ENCODE measurements at regions not wholly inside any gene's neighbourhood (a gene's known extent, or its start where the extent isn't known, plus 50 kb on each side); places are given as distances from the start of the nearest gene placed in this dataset.

DNA sequence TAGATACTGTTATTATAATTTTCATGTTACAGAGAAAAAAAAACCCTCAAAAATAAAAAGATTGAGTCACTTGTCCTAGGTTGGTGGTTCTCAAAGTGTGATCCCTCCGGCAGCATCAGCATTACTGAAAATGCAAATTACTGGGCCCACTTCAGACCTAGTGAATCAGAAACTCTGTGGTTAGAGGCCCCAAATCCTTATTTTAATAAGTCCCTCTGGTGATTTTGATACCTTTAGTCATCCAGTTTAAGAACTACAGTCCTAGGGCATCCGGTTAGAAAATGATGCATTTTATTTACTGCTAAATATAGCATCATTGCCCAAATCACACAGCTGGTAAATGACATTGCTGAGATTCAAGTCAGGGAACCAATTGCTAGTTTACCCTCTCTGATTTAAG, 203.7 kb upstream of the RUNX1 start:
- 64 to 80% (median 72%) methylated on average over 2 of the region's 2 CpGs for WGBS, 5 donors
- Histone ChIP-seq H3K27ac (no peak overlapping the region), H3K9me3 (peaks cover 0 to 14% (median 11%) of the 10 kb centered on the region in 8 donors), H3K4me1 (no peaks in the 10 kb centered on the region), H3K27me3 (replicated peaks in 1 of 7) (no peaks in the 10 kb centered on the region), H3K4me3 (no peak overlapping the region), H3K36me3 (no peaks in the 10 kb centered on the region)
- DNase-seq, result no peak
- no peak for TF ChIP-seq POLR2AphosphoS5 (IDR thresholded peaks at IDR 0.05)
- TF ChIP-seq, protein P1, sequence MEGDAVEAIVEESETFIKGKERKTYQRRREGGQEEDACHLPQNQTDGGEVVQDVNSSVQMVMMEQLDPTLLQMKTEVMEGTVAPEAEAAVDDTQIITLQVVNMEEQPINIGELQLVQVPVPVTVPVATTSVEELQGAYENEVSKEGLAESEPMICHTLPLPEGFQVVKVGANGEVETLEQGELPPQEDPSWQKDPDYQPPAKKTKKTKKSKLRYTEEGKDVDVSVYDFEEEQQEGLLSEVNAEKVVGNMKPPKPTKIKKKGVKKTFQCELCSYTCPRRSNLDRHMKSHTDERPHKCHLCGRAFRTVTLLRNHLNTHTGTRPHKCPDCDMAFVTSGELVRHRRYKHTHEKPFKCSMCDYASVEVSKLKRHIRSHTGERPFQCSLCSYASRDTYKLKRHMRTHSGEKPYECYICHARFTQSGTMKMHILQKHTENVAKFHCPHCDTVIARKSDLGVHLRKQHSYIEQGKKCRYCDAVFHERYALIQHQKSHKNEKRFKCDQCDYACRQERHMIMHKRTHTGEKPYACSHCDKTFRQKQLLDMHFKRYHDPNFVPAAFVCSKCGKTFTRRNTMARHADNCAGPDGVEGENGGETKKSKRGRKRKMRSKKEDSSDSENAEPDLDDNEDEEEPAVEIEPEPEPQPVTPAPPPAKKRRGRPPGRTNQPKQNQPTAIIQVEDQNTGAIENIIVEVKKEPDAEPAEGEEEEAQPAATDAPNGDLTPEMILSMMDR (IDR thresholded peaks at IDR 0.05 in 8 of 11, conservative IDR thresholded peaks at IDR 0.05 in 3 of 11), result no peak
- TF ChIP-seq POLR2A (IDR thresholded peaks at IDR 0.05), result no peak
- intact Hi-C loops (cut with DNase I; ENCODE audit: low total_unique reads), result no loop called here

DNA sequence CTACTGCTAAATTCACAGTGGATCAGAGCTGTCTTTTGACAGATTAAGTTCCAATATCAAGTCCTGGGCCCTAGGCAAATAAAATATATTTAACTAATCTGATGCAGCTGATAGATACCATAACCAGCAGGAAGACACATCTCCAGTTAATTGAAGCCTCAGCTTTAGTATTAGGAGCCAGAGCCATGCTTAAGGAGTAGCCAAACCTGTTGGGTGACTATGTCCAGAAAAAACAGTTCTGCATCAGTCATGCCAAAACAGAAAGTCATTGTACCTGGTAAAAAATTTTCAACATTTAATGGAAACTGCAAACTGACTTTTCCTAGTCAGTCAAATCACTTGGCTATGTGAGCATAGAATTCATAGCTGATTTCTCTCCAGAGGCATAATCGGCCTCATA, 200.5 kb upstream of the RUNX1 start:
- Histone ChIP-seq H3K27me3 (replicated peaks in 1 of 7) (no peaks in the 10 kb centered on the region), H3K4me1 (no peaks in the 10 kb centered on the region), H3K36me3 (no peaks in the 10 kb centered on the region), H3K27ac (no peak overlapping the region), H3K9me3 (peaks cover 0 to 14% (median 11%) of the 10 kb centered on the region in 8 donors), H3K4me3 (no peak overlapping the region)
- no peak for TF ChIP-seq POLR2AphosphoS5 (IDR thresholded peaks at IDR 0.05)
- TF ChIP-seq POLR2A (IDR thresholded peaks at IDR 0.05), result no peak
- TF ChIP-seq, protein P1 (IDR thresholded peaks at IDR 0.05 in 8 of 11, conservative IDR thresholded peaks at IDR 0.05 in 3 of 11), result no peak
- DNase-seq, result no peak
- intact Hi-C loops (cut with DNase I; ENCODE audit: low total_unique reads), result no loop called here
- 92 to 97% (median 95%) methylated on average over 1 of the region's 1 CpG for WGBS, 5 donors

- H3K36me3 ChIP-seq, result no peaks in the 10 kb centered on the region
- H3K4me1 ChIP-seq, result no peaks in the 10 kb centered on the region
- no peak for DNase-seq
- 44 to 75% (median 57%) methylated on average over 1 of the region's 1 CpG for WGBS, 5 donors
- H3K9me3 ChIP-seq, result peaks cover 0 to 14% (median 11%) of the 10 kb centered on the region in 8 donors
- TF ChIP-seq, protein P1 (IDR thresholded peaks at IDR 0.05 in 8 of 11, conservative IDR thresholded peaks at IDR 0.05 in 3 of 11), result no peak
- TF ChIP-seq POLR2A (IDR thresholded peaks at IDR 0.05) (no peak), POLR2AphosphoS5 (IDR thresholded peaks at IDR 0.05) (no peak)
- intact Hi-C loops (cut with DNase I; ENCODE audit: low total_unique reads), result no loop called here
- no peak overlapping the region for H3K4me3 ChIP-seq
- no peaks in the 10 kb centered on the region for H3K27me3 ChIP-seq (replicated peaks in 1 of 7)
- no peak overlapping the region for H3K27ac ChIP-seq
These were observed 196.8 kb upstream of the RUNX1 start for GRCh38 chr21:35245879-35246278.

GRCh38 chr21:35244514-35244913, 195.4 kb upstream of the RUNX1 start:
- Histone ChIP-seq H3K4me3 (no peak overlapping the region), H3K9me3 (peaks cover 0 to 1% (median 0%) of the 10 kb centered on the region in 8 donors), H3K27me3 (replicated peaks in 1 of 7) (peaks cover 0 to 5% (median 0%) of the 10 kb centered on the region in 7 donors), H3K36me3 (no peaks in the 10 kb centered on the region), H3K27ac (no peak overlapping the region), H3K4me1 (peaks cover 0 to 5% (median 0%) of the 10 kb centered on the region in 6 donors)
- intact Hi-C loops (cut with DNase I; ENCODE audit: low total_unique reads), result no loop called here
- TF ChIP-seq POLR2A (IDR thresholded peaks at IDR 0.05) (no peak), POLR2AphosphoS5 (IDR thresholded peaks at IDR 0.05) (no peak)
- TF ChIP-seq, protein P1 (IDR thresholded peaks at IDR 0.05 in 8 of 11, conservative IDR thresholded peaks at IDR 0.05 in 3 of 11), result no peak
- WGBS, 5 donors, result 57 to 83% (median 72%) methylated on average over 4 of the region's 4 CpGs
- no peak for DNase-seq

Data from spleen (tissue), 11 donors.